WERI-Rb-1 (cell line): ENCODE measurements at regions not wholly inside any gene's neighbourhood (a gene's known extent, or its start where the extent isn't known, plus 50 kb on each side); places are given as distances from the start of the nearest gene placed in this dataset.

ENCODE experiments used
- DNase-seq: peaks from one replicate; pipeline ENCODE4 v3.0.0-alpha.2; 2020
- H3K27ac ChIP-seq: fragments of 250-450 bp; sonication (Bioruptor Pico); 2 replicates; pipeline ENCODE4 v1.5.1; 2020; ENCODE audit warnings: mild to moderate bottlenecking, moderate library complexity
- H3K27me3 ChIP-seq: fragments of 250-450 bp; sonication (Bioruptor Pico); 2 replicates; pipeline ENCODE4 v1.5.1; 2021; ENCODE audit warnings: mild to moderate bottlenecking, low read depth, moderate library complexity; ENCODE audit not compliant: insufficient read depth, severe bottlenecking
- H3K36me3 ChIP-seq: fragments of 250-450 bp; sonication (Bioruptor Pico); 2 replicates; pipeline ENCODE4 v1.5.1; 2020; ENCODE audit warnings: mild to moderate bottlenecking, moderate library complexity
- H3K4me3 ChIP-seq: 2 replicates; pipeline ENCODE4 v1.5.1; 2011; ENCODE audit warnings: low read depth, mild to moderate bottlenecking, control low read depth, low read length
- H3K9me3 ChIP-seq: fragments of 250-450 bp; sonication (Bioruptor Pico); 2 replicates; pipeline ENCODE4 v1.5.1; 2021; ENCODE audit warnings: mild to moderate bottlenecking, moderate library complexity; ENCODE audit not compliant: severe bottlenecking
- CTCF ChIP-seq: IDR thresholded peaks from 2 replicates; pipeline ENCODE4 v1.5.1; 2011; ENCODE audit warnings: low read depth, mild to moderate bottlenecking, control low read depth, inconsistent platforms, low read length

- Histone ChIP-seq H3K27me3 (no peaks in the 10 kb centered on the region), H3K4me3 (no peak overlapping the region), H3K9me3 (no peaks in the 10 kb centered on the region), H3K27ac (no peak overlapping the region), H3K36me3 (no peaks in the 10 kb centered on the region)
- no peak for TF ChIP-seq CTCF
- no peak for DNase-seq
These were observed 112.2 kb downstream of the SLITRK5 start for GRCh38 chr13:87783366-87783765.

- DNase-seq = no peak
- Histone ChIP-seq H3K36me3 (no peaks in the 10 kb centered on the region), H3K9me3 (peaks cover 3% of the 10 kb centered on the region), H3K4me3 (no peak overlapping the region), H3K27ac (no peak overlapping the region), H3K27me3 (no peaks in the 10 kb centered on the region)
- TF ChIP-seq CTCF = no peak
These were observed 117.2 kb downstream of the SLITRK5 start for GRCh38 chr13:87788363-87788762.

GRCh38 chr13:87792878-87793277, 121.7 kb downstream of the SLITRK5 start:
- Histone ChIP-seq H3K27me3 (no peaks in the 10 kb centered on the region), H3K27ac (no peak overlapping the region), H3K9me3 (peaks cover 3% of the 10 kb centered on the region), H3K4me3 (no peak overlapping the region), H3K36me3 (no peaks in the 10 kb centered on the region)
- peak; percentile 20; the same call in 1 of the 2 replicates for TF ChIP-seq CTCF
- DNase-seq = no peak

GRCh38 chr13:87798536-87798935, 127.4 kb downstream of the SLITRK5 start:
- TF ChIP-seq CTCF = no peak
- no peak overlapping the region for H3K4me3 ChIP-seq
- H3K27ac ChIP-seq = no peak overlapping the region
- H3K36me3 ChIP-seq = no peaks in the 10 kb centered on the region
- H3K9me3 ChIP-seq = no peaks in the 10 kb centered on the region
- no peak for DNase-seq
- H3K27me3 ChIP-seq = no peaks in the 10 kb centered on the region

- peak; percentile 29; the same call in 1 of the 2 replicates for TF ChIP-seq CTCF
- DNase-seq = peak; percentile 23
- Histone ChIP-seq H3K27ac (no peak overlapping the region), H3K4me3 (no peak overlapping the region), H3K27me3 (no peaks in the 10 kb centered on the region), H3K9me3 (no peaks in the 10 kb centered on the region), H3K36me3 (no peaks in the 10 kb centered on the region)
These were observed 139.2 kb downstream of the SLITRK5 start for GRCh38 chr13:87810391-87810801.

GRCh38 chr13:87810920-87811344, 139.8 kb downstream of the SLITRK5 start:
- no peak for TF ChIP-seq CTCF
- DNase-seq = no peak
- no peak overlapping the region for H3K27ac ChIP-seq
- no peaks in the 10 kb centered on the region for H3K36me3 ChIP-seq
- H3K4me3 ChIP-seq = no peak overlapping the region
- no peaks in the 10 kb centered on the region for H3K27me3 ChIP-seq
- no peaks in the 10 kb centered on the region for H3K9me3 ChIP-seq
